DMS153 (cell line): ENCODE measurements at regions not wholly inside any gene's neighbourhood (a gene's known extent, or its start where the extent isn't known, plus 50 kb on each side); places are given as distances from the start of the nearest gene placed in this dataset.

Experiments used
- DNase-seq: peaks from one replicate; lab custom pipeline; 2025; lab: John Stamatoyannopoulos, UW

DNA sequence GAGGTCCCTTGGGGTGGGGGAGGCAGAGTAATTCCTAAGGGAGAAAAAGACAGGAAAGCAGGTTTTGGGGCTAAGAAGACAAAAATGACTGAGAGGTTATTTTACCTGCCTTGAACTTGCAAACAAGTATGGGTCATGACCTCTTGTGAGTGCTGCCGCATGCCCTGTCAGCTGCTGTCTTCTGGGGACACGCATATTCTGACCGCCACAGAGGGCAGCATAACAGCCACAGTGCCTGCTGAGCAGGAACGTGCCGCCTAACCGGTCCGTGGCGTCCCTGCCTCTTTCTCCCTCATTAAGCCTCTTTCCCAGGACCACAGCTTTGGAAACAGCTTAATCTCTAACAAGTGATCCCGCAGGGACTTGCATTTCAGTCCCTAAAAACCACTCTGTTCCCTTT is 51.3 kb upstream of the KCNA1 start:
- DNase-seq, result no peak

DNA sequence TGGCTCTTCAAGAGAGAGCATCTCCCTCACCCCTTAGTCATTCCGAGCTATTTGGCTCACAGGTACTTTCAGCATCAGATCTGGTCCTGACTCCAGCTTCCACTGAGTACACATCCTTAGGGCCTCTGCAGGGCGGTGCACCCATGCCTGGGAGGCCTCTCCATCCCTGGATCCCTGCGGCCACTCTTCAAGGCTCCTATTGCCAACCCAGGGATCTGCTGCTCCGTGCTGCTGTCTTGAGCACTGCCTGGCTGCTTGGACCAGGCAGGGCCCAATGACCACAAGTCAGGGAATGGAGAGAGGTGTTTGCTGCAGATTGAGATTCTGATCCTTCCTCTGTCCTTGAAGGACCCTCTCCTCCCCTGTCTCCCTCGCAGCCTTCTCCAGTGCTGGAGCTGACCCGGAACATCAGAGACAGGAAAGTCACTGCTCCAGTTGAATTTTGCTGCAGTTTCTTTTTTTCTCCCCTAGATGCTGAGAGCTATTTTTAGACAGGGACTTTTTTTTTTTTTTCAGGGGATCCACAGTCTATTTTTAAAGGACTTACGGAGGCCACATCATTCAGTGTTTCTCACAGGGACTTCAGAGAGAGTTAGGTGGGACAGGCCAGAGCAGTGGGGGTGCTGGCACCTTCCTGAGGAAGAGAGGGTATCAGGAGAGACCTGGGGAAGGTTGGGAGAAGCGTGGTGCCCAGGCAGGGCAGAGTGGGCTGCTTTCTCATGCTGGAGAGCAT is 50.1 kb upstream of the KCNA1 start:
- DNase-seq, result no peak
